ENCODE measurements at regions not wholly inside any gene's neighbourhood (a gene's known extent, or its start where the extent isn't known, plus 50 kb on each side); places are given as distances from the start of the nearest gene placed in this dataset.

DNA sequence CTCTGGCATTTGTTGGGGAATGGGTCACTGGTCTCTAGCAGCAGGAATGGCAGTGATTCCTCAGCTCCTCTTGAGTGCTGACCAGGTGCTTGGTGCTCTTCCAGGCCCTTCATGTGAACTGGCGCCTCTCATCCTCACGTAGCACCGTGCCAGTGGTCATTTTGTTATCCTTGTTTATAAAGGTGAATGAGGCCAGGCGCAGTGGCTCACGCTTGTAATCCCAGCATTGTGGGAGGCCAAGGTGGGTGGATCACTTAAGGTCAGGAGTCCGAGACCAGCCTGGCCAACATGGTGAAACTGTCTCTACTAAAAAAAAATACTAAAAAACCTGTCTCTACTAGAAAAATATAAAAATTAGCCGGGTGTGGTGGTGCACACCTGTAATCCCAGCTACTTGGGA lies 301.3 kb downstream of the QKI start:
- DNase-seq (no peak), ATAC-seq (no peak)
- H3K9me3 Mint-ChIP-seq, result no peaks in the 10 kb centered on the region
- H3K4me3 Mint-ChIP-seq, result no peak overlapping the region
- peaks cover 11% of the 10 kb centered on the region for H3K4me1 Mint-ChIP-seq
- H3K36me3 Mint-ChIP-seq (ENCODE audit: low read depth), result no peaks in the 10 kb centered on the region
- peaks cover 4% of the 10 kb centered on the region for H3K27me3 Mint-ChIP-seq
- H3K27ac Mint-ChIP-seq, result no peak overlapping the region

DNA sequence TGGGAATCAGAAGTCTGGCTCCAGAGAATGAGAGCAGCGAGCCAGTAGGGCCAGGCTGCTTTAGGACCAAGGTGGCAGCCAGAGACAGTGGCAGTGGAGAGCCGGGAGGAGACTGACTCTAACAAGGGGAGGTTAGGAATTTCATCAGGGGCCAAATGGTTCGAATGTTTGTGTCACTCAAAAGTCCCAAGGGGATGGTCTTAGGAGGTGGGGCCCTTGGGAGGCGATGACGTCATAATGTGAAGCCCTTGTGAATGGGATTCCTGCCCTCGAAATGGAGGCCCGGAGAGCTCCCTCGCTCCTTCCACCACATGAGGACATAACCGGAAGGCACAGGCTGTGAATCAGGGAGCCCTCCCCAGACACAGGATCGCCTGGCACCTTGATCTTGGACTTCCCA lies 299.7 kb downstream of the QKI start:
- Mint-ChIP-seq H3K36me3 (ENCODE audit: low read depth) (no peaks in the 10 kb centered on the region), H3K27ac (no peak overlapping the region), H3K9me3 (no peaks in the 10 kb centered on the region), H3K4me1 (peaks cover 11% of the 10 kb centered on the region), H3K4me3 (no peak overlapping the region), H3K27me3 (peaks cover 4% of the 10 kb centered on the region)
- no peak for DNase-seq
- ATAC-seq, result no peak

DNA sequence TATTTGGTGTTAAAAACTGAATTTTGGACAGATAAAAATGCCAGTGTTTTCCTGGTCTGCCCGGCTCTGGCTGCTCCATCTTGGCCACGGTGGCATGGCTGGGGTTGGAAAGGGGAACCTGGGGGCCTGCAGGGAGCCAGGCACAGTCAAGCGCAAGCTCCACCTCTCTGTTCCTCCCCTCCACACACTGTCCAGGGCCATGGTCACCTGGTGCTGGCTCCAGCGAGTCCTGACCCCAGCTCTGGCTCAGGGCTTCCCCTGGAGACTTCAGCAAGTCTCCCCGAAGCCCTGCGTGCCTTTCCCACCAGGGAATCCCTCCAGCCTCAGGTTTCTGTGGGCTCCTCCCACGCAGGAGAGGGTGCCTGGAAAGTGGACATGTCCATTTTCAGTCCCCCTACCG lies 298.5 kb downstream of the QKI start:
- Mint-ChIP-seq H3K4me1 (peaks cover 11% of the 10 kb centered on the region), H3K4me3 (no peak overlapping the region)

DNA sequence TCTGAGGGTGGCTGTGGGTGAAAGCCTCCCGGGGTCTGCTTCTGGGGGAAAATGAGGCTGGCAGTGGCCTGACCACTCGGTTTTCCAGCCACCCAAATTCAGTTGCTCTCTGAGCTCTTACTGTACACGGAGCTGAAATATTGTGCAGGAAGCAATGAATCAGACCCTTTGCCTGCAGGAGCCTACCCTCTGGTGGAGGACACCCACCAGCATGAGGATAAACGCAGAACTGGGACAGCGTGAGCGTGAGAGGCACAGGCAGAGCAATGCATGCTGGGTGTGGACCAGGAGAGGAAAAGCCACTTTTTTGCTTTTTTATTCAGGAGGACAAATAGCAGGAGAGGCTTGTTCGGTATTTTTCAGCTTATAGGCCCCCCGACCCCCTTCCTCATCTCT lies 298.0 kb downstream of the QKI start:
- no peak overlapping the region for H3K4me3 Mint-ChIP-seq
- H3K4me1 Mint-ChIP-seq, result peaks cover 13% of the 10 kb centered on the region
- no peaks in the 10 kb centered on the region for H3K9me3 Mint-ChIP-seq
- DNase-seq (no peak), ATAC-seq (no peak)
- peaks cover 4% of the 10 kb centered on the region for H3K27me3 Mint-ChIP-seq
- H3K27ac Mint-ChIP-seq, result no peak overlapping the region
- H3K36me3 Mint-ChIP-seq (ENCODE audit: low read depth), result no peaks in the 10 kb centered on the region

More for the DNA sequence above, 298.5 kb downstream of the QKI start:
- no peak overlapping the region for H3K27ac Mint-ChIP-seq
- no peak for DNase-seq
- H3K9me3 Mint-ChIP-seq, result no peaks in the 10 kb centered on the region
- no peaks in the 10 kb centered on the region for H3K36me3 Mint-ChIP-seq (ENCODE audit: low read depth)
- no peak for ATAC-seq
- peaks cover 4% of the 10 kb centered on the region for H3K27me3 Mint-ChIP-seq

DNA sequence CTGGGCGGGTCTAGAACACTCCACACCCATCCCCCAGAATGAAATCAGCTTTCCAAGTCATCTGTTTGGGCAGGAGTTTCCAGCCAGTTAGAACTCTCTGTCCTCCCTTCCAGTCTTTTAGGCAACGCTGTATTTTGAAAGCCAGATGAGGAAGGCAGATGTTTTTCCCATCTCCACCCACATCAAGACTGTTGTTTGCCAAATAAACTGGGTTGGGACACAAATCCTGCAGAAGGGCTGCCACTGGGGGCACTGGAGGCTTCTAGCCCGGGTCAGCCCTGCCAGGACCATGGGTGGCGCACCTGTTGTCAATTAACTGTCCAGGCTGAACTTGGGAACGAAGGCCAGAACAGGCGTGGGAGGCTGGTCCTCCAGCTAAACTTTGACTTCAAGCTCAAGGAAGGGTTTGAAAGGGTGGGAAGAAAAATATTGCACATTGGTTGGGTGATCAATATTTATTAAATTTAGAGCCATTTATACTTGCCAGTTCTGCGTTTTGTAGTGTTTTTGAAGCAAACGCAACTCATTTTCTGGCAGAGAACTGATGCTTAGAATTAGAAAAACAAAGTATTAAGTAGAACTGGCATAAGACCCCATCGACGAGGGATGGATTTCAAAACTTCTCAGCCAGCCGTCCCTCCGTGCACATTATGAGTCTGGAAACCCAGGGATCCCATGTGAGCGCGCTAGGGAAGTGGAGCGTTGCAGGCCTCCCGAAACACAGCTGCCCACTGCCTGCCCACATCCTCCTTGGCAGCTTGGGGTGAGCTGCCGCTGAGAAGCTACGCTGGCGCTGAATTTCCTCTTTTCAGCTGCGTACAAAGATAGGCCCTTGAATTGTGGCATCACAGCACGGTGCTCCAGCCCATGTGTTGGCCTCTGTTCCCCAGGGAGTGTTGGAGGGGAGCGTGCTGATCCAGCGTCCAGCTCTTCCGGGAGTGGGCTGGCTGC lies 297.4 kb downstream of the QKI start:
- Mint-ChIP-seq H3K27me3 (peaks cover 4% of the 10 kb centered on the region), H3K36me3 (ENCODE audit: low read depth) (no peaks in the 10 kb centered on the region), H3K4me1 (peaks cover 13% of the 10 kb centered on the region), H3K9me3 (no peaks in the 10 kb centered on the region), H3K27ac (no peak overlapping the region), H3K4me3 (no peak overlapping the region)
- DNase-seq, result peak; percentile 10
- no peak for ATAC-seq

DNA sequence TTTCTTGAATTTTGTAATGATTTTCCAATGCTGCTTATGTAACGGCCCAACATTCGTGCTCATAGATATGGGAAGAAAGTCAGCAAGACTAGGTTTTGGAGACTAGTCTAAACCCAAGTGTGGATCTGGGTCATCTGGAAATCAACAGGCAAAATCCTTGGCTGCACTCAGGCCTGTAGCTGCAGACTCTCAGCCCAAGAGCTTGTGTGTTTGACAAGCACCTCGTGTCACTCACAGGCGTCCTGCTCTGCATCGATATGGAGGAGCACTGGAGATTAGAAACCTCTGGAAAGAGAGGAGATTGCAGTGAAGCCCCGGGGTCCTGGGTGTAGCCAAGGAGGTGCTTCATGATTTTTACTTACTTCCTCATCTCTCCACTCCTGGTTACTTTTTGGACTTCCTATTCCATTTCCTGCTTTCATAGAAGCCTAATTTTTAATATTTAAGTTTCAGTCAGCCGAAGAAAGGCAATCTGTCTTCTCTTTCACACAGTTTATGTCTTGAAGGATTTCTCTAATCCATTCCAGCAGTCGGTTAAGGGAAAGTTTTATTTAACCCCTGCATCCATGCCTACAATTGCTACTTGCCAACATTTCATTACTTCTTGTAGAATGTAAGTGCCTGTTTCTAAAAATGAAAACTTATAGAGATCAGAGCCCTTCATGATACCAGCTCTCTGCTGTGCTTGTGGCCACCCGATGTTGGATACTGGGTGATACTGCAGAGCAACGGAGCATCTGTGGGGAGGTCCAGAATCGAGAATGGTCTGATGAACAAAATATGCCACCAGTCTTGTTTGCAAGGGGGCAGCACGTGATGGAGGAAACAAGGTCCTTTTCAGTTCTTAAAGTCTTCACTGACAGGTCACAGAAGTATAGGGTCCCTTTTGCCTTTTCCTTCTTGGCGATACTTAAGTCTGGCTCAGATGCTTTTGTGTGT lies 296.3 kb downstream of the QKI start:
- Mint-ChIP-seq H3K36me3 (ENCODE audit: low read depth) (no peaks in the 10 kb centered on the region), H3K27me3 (peaks cover 4% of the 10 kb centered on the region), H3K9me3 (no peaks in the 10 kb centered on the region), H3K27ac (no peak overlapping the region), H3K4me3 (no peak overlapping the region), H3K4me1 (peaks cover 13% of the 10 kb centered on the region)
- DNase-seq (no peak), ATAC-seq (no peak)

DNA sequence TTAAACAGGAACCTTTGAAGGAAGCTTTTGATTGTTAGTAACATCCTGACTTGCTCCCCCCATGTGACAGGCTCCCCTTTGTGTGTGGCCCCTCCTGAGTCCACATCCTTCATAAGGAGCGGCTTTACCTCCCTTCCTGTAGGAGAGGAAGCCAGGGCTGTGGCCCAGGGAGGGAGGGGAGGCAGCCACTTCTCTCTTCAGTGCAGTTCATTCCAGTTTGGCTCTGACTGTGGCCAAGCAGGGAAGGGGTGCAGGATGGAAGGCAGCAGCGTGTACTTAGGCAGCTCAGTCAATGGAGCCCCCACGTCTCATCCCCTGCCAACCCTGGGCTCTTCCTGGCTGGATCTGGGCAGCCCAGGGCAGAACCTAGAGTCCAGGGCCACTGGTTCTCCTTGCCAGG lies 295.2 kb downstream of the QKI start:
- H3K4me3 Mint-ChIP-seq, result no peak overlapping the region
- no peaks in the 10 kb centered on the region for H3K9me3 Mint-ChIP-seq
- peaks cover 17% of the 10 kb centered on the region for H3K4me1 Mint-ChIP-seq
- H3K27me3 Mint-ChIP-seq, result peaks cover 4% of the 10 kb centered on the region
- ATAC-seq (no peak), DNase-seq (no peak)
- no peaks in the 10 kb centered on the region for H3K36me3 Mint-ChIP-seq (ENCODE audit: low read depth)
- H3K27ac Mint-ChIP-seq, result no peak overlapping the region

DNA sequence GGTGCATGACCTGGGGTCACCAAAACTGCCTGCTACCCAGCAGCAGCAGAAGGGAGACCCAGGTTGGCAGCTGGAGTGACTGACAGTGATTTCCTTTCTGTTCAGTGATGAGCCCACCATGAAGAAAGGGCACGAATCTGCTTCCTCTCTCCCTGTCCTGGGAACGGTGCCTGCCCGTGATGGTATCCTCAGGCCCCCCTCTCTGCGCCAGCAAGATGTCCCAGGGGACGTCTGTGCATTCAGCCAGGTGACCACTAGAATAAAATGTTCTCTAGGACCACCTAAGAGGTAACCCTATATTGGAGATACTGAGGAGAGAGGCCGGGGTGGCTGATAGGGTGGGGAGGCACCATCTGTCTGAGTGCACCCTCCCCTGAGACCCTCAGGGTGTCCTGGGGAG lies 294.7 kb downstream of the QKI start:
- ATAC-seq (no peak), DNase-seq (no peak)
- Mint-ChIP-seq H3K4me3 (no peak overlapping the region), H3K36me3 (ENCODE audit: low read depth) (no peaks in the 10 kb centered on the region), H3K27ac (no peak overlapping the region), H3K9me3 (no peaks in the 10 kb centered on the region), H3K27me3 (peaks cover 4% of the 10 kb centered on the region), H3K4me1 (peaks cover 17% of the 10 kb centered on the region)

DNA sequence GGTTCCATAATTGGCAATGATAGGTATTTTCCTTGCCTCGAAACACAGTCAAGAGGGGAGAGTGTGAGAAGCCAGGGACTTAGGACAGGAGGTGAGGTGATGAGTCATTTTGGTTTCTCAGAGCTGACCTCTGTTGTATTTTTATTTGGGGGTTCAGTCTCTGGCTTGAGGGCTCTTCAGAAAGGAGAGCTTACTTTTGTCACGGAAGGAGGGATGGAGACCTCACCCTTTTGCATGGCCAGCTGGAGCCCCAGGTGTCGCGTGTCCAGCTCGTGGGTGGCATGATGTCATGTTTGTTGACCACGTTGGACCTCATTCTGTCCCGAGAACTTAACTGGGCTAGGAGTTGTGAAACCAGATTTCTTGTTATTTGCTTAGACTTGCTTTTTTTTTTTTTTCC lies 293.9 kb downstream of the QKI start:
- DNase-seq (no peak), ATAC-seq (no peak)
- Mint-ChIP-seq H3K27me3 (peaks cover 4% of the 10 kb centered on the region), H3K27ac (no peak overlapping the region), H3K4me3 (no peak overlapping the region), H3K9me3 (no peaks in the 10 kb centered on the region), H3K4me1 (peaks cover 17% of the 10 kb centered on the region), H3K36me3 (ENCODE audit: low read depth) (no peaks in the 10 kb centered on the region)

DNA sequence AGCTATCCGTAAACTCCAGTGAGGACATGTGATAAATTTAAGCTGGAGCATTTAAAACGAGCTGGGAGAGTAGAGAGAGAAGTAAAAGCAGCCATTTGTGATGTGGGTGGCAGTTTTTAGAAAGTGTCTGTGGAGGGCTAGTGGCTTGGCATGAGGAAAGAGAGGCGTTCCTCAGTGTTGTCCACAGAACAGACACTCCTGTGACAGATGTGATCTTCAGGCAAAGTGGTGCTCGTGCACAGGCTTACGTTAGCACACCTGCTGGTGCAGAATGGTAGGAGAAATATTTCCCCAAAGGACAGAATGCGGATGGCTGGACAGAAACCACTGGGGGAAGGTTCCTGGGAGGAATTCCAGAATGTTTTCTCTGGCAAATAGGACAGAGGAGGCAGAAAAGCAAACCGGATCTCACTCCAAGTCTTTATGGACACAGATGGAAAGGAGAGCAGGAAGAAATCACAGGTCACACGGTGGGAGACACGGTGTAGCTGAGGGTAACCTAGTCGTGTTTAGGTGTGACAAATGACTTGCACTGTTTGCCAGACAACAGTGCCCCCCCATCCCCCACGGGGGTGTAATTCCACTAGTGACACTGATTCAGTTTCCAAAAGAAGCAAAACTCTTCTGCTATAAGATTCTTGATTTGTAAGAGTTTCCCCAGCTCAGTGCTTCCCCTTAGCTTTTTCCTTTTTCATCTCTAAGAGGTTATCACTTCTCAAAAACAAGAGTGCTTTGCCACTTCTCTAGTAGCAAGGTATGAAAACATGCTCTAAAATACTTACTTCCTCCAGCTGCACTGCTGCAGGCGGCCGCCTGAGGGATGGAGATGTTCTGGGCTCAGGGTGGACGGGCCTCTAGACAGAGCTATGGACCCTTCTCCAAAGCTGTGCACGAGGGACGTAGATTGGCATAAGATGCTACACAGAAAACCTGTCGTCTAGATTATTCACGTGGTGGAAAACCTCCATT lies 293.2 kb downstream of the QKI start:
- Mint-ChIP-seq H3K27me3 (peaks cover 3% of the 10 kb centered on the region), H3K27ac (no peak overlapping the region), H3K4me1 (peaks cover 17% of the 10 kb centered on the region), H3K9me3 (no peaks in the 10 kb centered on the region), H3K4me3 (no peak overlapping the region), H3K36me3 (ENCODE audit: low read depth) (no peaks in the 10 kb centered on the region)
- DNase-seq, result no peak
- ATAC-seq, result no peak

DNA sequence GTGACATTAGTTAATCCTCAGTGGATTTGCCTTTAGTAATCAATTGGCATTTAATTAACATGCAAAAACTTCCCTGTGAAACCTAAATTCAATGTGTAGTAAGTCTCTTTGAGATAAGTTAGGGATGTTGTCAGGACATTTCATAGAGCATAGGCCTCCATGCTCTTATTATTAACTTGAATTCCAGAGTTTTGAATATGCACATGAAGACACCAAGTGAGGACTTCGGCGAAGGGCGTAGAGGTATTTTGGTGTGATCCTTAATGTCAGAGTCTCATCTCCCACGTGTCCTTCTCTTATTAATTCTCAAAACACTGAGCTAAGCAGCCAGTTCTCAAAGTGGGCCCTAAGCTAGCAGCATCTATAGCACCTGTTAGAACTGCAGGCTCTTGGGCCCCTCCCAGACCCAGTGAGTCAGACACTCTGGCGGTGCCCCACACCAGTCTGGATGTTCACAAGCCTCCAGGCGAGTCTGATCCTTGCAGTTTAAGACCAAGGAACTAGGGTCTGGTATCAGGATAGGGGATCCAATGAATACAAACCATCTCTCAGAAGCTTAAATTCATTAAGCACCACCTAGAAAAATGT lies 292.1 kb downstream of the QKI start:
- H3K9me3 Mint-ChIP-seq, result no peaks in the 10 kb centered on the region
- ATAC-seq (no peak), DNase-seq (no peak)
- H3K27me3 Mint-ChIP-seq, result no peaks in the 10 kb centered on the region
- peaks cover 17% of the 10 kb centered on the region for H3K4me1 Mint-ChIP-seq
- H3K36me3 Mint-ChIP-seq (ENCODE audit: low read depth), result no peaks in the 10 kb centered on the region
- no peak overlapping the region for H3K27ac Mint-ChIP-seq
- H3K4me3 Mint-ChIP-seq, result no peak overlapping the region

DNA sequence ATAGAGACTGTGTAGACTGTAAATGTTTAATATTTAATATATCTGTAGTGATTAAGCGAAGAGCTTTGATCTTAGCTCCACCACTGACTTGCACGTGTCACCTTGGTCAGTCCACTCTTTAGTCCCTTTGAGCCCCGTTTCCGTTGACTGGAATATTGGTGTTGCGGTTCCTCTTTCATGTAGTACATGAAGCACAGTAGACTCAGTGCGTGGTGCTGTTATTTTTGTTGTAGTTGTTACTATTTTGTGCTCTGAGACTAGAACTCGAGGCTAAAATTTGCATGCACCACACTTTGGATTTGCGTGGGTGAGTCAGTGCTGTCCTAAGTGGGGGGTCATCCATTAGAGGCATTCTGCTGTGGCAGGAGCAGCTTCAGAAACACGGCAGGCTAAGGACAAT lies 291.4 kb downstream of the QKI start:
- H3K4me3 Mint-ChIP-seq, result no peak overlapping the region
- H3K9me3 Mint-ChIP-seq, result no peaks in the 10 kb centered on the region
- H3K36me3 Mint-ChIP-seq (ENCODE audit: low read depth), result no peaks in the 10 kb centered on the region
- ATAC-seq (no peak), DNase-seq (no peak)
- H3K27ac Mint-ChIP-seq, result no peak overlapping the region
- H3K4me1 Mint-ChIP-seq, result peaks cover 15% of the 10 kb centered on the region
- no peaks in the 10 kb centered on the region for H3K27me3 Mint-ChIP-seq

DNA sequence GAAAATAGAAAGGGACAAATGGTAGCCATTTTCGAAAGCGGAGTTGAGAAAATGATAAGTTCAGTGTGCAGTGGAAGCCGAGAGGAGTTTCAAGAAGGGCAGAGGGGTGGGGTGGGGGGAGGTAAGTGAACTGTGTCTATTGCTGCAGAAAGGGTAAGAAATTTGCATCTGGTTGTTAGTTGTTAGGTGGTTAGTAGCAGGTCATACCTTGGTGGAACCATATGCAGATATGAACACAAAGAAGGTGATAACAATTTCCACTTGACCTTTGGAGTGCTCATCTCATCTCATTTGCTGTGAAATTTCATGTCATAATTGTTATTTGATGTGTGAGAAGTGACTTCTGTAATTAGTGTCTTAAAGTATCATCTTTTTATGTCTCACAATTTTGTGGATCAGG lies 288.2 kb downstream of the QKI start:
- ATAC-seq, result peak; percentile 52
- H3K4me1 Mint-ChIP-seq, result peaks cover 15% of the 10 kb centered on the region

DNA sequence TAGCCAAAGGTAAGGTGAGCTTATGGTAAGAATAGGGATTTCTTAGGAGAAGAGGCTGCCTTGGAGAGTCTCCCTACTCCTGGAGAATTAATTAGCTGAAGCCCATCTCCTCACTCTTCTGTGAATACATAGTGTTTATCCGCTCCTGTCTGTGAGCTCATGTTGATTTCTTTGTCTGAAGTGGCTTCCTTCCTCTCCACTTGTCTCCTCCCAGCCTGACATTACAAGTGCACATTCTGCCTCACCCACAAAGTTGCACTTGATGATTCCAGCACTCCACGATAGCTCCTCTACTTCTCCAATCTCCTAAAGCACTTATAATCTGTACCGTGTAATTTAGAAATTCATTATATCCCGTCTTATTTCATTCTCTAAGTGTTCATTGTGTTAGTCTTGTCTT lies 287.2 kb downstream of the QKI start:
- H3K4me3 Mint-ChIP-seq, result no peak overlapping the region

More for the DNA sequence above, 288.2 kb downstream of the QKI start:
- no peak overlapping the region for H3K27ac Mint-ChIP-seq
- H3K4me3 Mint-ChIP-seq, result no peak overlapping the region
- DNase-seq, result no peak
- no peaks in the 10 kb centered on the region for H3K36me3 Mint-ChIP-seq (ENCODE audit: low read depth)
- H3K9me3 Mint-ChIP-seq, result no peaks in the 10 kb centered on the region
- H3K27me3 Mint-ChIP-seq, result peaks cover 3% of the 10 kb centered on the region

More for the DNA sequence above, 287.2 kb downstream of the QKI start:
- Mint-ChIP-seq H3K9me3 (no peaks in the 10 kb centered on the region), H3K4me1 (peaks cover 9% of the 10 kb centered on the region), H3K27me3 (peaks cover 3% of the 10 kb centered on the region), H3K27ac (no peak overlapping the region), H3K36me3 (ENCODE audit: low read depth) (no peaks in the 10 kb centered on the region)
- DNase-seq (no peak), ATAC-seq (no peak)

Measured in activated naive CD8-positive, alpha-beta T cell treated with anti-CD3 and anti-CD28 coated beads, Interleukin-2, amount 50 U/mL, for 24 hours (primary cell).